Cardiac fibroblast (primary cell): ENCODE measurements at regions not wholly inside any gene's neighbourhood (a gene's known extent, or its start where the extent isn't known, plus 50 kb on each side); places are given as distances from the start of the nearest gene placed in this dataset.

ENCODE experiments used
- DNase-seq, 2 donors: peaks; one replicate each; pipeline versions ENCODE4 v3.0.0 to v3.0.0-alpha.2; 2010; ENCODE audit warnings: low read depth in 2 of 2
- H3K4me3 ChIP-seq, 2 donors: replicated peaks in 1 of 2; 1 replicate in 1 of 2; 2 replicates in 1 of 2; pipeline ENCODE4 v1.5.1; 2011; ENCODE audit warnings: low read depth in 2 of 2, low read length in 2 of 2, mild to moderate bottlenecking in 2 of 2, moderate library complexity in 1 of 2
- CTCF ChIP-seq: IDR thresholded peaks from one replicate; pipeline ENCODE4 v1.5.1; 2011; ENCODE audit warnings: low read depth, mild to moderate bottlenecking, low read length, inconsistent platforms

- DNase-seq: no peak
- no peak for TF ChIP-seq CTCF
- no peak overlapping the region for H3K4me3 ChIP-seq
These were observed 181.8 kb downstream of the FOXA2 start for GRCh38 chr20:22402550-22402949.

GRCh38 chr20:22400440-22400839 is 183.9 kb downstream of the FOXA2 start:
- H3K4me3 ChIP-seq: no peak overlapping the region
- TF ChIP-seq CTCF: no peak
- DNase-seq: no peak

- no peak for TF ChIP-seq CTCF
- no peak overlapping the region for H3K4me3 ChIP-seq
- DNase-seq: no peak
These were observed 189.8 kb downstream of the FOXA2 start for GRCh38 chr20:22394583-22394982.

- DNase-seq: no peak
- no peak overlapping the region for H3K4me3 ChIP-seq
- no peak for TF ChIP-seq CTCF
These were observed 193.8 kb downstream of the FOXA2 start for GRCh38 chr20:22390543-22390903.

- TF ChIP-seq CTCF: no peak
- peak in 1 of 2 donors; percentile 84 for DNase-seq
- H3K4me3 ChIP-seq: no peak overlapping the region
These were observed 194.4 kb downstream of the FOXA2 start for GRCh38 chr20:22389836-22390542.

GRCh38 chr20:22387452-22387851 is 196.9 kb downstream of the FOXA2 start:
- no peak for TF ChIP-seq CTCF
- no peak overlapping the region for H3K4me3 ChIP-seq
- DNase-seq: no peak

GRCh38 chr20:22386306-22386623 is 198.1 kb downstream of the FOXA2 start:
- no peak for TF ChIP-seq CTCF
- H3K4me3 ChIP-seq: no peak overlapping the region
- DNase-seq: no peak
